HG03066 (cell line): ENCODE measurements at regions not wholly inside any gene's neighbourhood (a gene's known extent, or its start where the extent isn't known, plus 50 kb on each side); places are given as distances from the start of the nearest gene placed in this dataset.
A peak's percentile ranks its signal among the peaks of the same experiment; 100 is the strongest.
"Not testable (repeated sequence)": the region's sequence is repeated elsewhere in the genome, so short reads cannot be mapped to it uniquely, and the experiment has no call there.

ENCODE experiments used
- ATAC-seq: cut with Tn5 transposase; IDR thresholded peaks from one replicate; pipeline ENCODE4 v1.9.1; 2021; ENCODE audit warnings: low read depth; ENCODE audit not compliant: unreplicated experiment

DNA sequence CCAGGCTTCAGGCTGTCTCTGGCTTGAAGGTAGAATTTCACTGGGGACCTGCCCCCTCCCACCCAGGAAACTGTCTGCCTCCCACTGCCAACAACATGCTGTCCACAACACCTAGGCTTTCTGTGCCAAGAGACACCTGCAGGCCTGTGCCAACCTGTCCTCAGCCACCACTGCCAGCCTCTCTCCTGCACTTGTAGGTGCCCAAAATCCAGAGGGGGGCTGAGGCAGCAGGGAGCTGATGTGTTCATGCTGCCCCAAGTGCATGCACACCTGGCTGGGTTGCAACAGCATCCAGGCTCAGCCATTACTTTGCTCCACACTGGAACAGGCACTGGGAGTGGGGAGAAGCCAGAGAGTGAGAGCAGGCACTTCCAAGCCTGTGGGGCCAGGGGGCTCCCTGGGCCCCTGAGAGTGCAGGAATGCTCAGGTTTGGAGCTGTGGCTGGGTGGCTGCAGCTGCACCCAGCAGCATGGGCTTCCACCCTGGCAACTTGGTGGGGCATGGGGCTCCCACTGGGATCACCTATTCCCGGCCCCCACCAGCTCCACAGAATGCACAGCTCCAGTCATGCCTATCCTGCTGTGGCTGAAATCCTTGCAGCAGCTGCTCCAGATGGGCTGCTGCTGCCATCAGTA lies 218.1 kb upstream of the OBI1 start:
- ATAC-seq = no peak

DNA sequence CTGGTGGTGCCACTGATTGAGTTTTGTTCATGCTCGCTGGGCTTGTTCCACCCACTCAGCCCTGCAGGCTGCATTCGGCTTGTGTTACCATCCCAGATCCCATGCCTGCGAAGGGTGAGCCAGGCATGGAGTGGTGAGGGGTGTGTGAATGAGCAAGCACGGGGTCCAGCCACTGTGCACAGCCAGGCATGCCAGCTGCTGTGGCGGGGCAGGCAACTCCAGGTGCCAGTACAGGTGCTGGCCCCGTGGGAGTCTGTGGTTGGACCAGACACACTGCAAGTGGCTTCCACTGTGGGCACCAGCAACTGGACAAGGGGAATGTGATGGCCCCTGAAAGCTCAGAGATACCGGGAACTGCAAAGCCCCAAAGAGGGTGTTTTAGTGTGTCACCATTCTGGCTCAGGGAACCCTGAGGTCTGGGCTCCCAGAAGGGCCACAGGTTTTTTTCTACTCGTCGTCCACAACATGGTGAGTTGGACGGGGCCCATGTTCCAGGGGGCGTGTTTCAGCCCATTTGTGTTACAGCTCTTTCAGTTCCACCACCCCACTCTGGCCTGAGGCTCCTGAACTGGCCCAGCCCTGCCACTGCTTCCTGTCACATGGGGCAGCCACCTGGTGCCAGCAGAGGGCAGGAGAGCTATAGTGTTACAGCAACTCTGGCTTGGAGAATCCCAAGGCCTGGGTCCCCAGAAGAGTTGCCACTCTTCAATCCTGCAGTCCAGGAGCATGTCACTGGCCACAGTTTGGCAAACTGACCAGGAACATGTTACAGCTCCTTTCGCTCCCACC lies 217.0 kb upstream of the OBI1 start:
- peak; percentile 57 for ATAC-seq

DNA sequence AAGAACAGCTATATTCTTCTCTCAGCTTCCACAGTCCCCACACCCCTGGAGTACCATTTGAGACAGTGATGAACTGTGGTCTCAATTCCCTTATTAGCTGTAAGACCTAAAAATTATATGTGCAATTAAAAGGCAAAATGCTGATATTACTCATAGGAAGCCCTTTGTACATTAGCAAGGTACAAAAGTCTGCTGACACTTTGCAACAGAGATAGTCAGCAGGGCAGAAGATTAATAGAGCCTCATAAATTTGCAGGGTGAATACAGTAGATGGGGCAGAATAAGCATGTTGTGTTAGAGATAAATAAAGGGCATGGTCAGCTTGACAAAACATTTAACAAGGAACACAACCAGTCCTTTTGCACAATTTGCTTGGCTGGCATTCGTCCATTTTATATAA lies 210.0 kb upstream of the OBI1 start:
- ATAC-seq = no peak

GRCh38 chr13:78867655-78868054 lies 208.7 kb upstream of the OBI1 start:
- no peak for ATAC-seq

GRCh38 chr13:78866076-78866475 lies 207.1 kb upstream of the OBI1 start:
- ATAC-seq = not testable (repeated sequence)

GRCh38 chr13:78862446-78862845 lies 203.5 kb upstream of the OBI1 start:
- no peak for ATAC-seq

DNA sequence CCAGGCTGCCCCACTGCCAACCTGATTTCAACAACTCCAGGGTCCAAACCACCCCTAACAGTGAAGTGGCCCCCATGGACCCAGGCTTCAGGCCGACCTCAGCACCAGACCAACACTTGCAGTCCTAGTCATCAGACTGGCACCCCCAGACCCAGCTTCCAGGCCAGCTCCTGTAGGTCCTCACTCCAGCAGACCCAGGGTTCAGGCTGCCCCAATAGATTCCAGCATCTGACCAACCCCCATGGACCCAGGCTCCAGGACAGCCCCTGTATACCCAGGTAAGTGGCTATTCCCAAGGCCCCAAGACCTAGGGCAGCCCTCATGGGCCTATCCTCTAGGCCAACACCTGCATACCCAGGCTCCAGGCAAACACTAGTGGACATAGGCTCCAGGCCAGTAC lies 193.8 kb upstream of the OBI1 start:
- no peak for ATAC-seq

DNA sequence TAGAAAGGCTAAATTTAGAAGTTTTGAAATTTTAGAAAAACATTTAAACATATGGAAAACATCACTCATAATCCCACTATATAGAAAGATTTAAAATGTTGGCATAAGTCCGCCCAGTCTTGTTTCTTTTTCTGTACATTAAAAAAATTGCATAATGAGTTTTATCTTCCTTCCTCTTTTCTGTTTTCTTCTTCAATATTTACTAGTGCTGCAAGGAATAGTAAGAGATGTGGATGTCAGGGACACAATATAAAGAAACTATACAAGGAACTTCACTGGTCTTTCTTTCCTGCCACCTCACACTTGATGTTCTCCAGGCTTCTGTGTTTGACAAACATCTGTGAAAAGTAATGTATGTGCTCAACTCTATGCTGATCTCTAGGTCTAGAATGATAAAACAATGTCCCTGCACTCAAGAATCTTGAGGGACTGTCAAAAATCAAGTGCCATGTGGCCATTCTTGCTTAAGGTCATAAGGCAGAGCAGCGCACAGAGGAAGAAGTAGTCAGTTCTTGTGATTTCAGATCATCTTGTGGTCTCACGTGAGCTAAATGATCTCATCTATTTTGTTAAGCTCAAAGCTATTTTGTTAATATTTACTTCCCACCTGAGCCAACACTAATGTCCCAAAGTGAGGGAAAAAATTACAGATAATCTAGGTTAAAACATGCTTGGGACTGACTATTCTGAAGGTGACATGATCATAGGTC lies 186.9 kb upstream of the OBI1 start:
- no peak for ATAC-seq

DNA sequence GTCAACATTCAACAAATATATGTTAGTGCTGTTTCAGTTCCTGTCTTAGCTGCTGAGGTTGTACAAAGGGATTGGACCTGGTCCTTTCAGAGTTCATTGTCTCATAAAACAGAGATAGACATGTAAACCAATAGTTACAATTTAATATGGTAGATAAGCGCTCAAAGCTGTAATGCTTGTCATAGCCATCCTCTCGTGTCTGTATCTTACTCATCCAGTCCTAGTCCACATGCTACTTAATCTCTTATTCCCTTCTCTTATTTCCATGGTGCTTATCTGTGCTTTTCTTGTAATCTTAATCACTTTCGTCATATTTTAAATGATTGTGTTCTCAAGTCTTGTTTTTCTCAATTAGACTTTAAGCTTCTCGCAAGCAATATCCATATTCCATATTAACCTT lies 185.2 kb upstream of the OBI1 start:
- no peak for ATAC-seq

DNA sequence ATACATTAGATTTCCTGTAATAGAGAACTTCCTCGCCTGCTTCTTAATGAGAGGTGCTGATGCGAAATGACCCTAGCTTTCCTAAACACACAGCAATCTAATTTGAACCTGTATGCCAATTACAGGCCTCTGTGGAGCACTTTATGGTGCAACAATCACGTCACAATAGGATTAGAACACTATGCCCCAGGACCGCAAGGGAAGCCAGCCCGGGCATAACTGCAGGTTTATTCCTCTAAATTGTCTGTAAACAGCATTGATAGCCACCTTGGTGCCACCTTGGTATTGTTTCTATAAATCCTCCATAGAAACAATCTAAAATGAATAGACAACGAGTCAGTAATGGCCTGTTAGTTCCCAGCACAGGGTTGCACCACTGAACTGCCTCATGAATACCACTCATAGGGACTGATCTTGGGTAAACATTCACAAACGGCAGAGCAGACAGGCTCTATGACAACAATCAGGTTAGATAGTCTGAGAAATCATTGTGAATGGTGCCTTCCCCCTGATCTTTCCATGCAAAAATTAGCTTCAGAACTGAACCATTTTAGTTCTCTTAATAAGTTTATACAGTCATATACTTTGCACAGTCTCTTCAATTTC lies 182.5 kb upstream of the OBI1 start:
- no peak for ATAC-seq

DNA sequence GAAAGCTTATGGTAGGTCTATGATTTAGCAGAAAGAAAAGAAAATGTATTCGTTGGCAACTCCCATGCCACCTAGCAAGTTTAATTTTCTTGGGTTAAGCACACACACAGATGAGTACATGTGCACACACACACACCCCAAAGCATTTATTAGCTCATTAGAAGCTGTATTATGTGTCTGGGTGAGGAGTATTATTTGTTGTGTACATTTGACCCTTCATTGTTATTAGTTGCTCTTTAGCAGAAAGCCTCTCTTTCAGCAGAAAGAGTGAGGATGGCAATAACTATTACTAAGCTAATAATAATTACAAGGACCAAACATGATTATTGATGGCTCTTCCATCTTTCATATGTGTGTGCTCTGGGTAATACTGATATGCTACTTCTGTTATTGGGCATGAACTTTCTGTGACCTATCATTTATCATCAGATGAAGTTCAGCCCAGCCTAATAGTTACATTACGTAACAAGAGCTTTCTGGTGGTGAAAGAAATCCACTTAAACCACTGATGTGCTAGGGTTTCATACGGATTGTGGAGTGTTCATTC lies 177.4 kb upstream of the OBI1 start:
- no peak for ATAC-seq

- no peak for ATAC-seq
These were observed 173.5 kb upstream of the OBI1 start for GRCh38 chr13:78832461-78832860.

GRCh38 chr13:78830508-78830907 lies 171.6 kb upstream of the OBI1 start:
- no peak for ATAC-seq

GRCh38 chr13:78829821-78830220 lies 170.9 kb upstream of the OBI1 start:
- no peak for ATAC-seq

- ATAC-seq = no peak
These were observed 168.5 kb upstream of the OBI1 start for GRCh38 chr13:78827471-78827870.

DNA sequence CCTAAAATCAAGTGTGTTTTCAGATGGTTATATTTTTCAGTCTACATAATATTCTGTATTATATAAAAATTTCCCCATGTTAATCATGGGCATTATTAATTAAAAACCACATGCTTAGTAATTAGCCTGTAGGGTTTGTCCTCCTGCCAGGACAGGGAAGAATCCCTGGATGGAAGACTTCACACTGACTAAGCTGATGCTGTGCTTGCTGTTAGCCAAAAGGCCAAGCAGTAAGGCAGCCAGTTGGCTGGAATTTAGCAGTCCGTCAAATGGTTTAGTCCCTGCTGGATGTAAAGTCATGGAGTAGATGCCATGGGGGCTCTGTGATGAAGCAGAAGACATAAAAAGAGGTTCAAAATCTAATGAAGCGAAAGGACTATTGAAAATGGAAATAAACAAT lies 168.0 kb upstream of the OBI1 start:
- no peak for ATAC-seq

GRCh38 chr13:78826312-78826711 lies 167.4 kb upstream of the OBI1 start:
- no peak for ATAC-seq

GRCh38 chr13:78820541-78820940 lies 161.6 kb upstream of the OBI1 start:
- no peak for ATAC-seq

DNA sequence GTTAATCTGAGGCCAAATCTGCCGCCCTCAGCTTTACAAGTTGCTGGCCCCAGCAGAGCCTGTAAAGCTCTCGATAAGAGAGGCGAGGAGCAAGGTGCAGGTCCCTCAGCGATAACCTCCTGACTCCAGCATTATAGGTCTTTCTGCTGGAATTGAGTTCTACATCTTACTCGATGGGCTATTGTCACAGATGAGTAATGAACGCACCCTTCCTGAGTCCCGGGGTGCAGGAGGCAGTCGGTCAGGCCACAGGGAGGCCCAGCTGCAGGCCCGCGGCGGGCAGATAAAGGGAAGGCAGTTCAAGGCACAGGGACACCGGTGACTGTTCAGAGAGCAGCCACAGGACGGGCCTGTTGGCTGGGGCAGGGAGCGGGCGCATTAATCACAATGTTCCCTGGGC lies 157.6 kb upstream of the OBI1 start:
- ATAC-seq = no peak

GRCh38 chr13:78816154-78816553 lies 157.2 kb upstream of the OBI1 start:
- ATAC-seq = no peak

- no peak for ATAC-seq
These were observed 147.5 kb upstream of the OBI1 start for GRCh38 chr13:78806457-78806856.
